WERI-Rb-1 (cell line): ENCODE measurements at regions not wholly inside any gene's neighbourhood (a gene's known extent, or its start where the extent isn't known, plus 50 kb on each side); places are given as distances from the start of the nearest gene placed in this dataset.

Experiments used
- DNase-seq: peaks from one replicate; pipeline ENCODE4 v3.0.0-alpha.2; 2020
- H3K27ac ChIP-seq: fragments of 250-450 bp; sonication (Bioruptor Pico); 2 replicates; pipeline ENCODE4 v1.5.1; 2020; ENCODE audit warnings: mild to moderate bottlenecking, moderate library complexity
- H3K27me3 ChIP-seq: fragments of 250-450 bp; sonication (Bioruptor Pico); 2 replicates; pipeline ENCODE4 v1.5.1; 2021; ENCODE audit warnings: mild to moderate bottlenecking, low read depth, moderate library complexity; ENCODE audit not compliant: insufficient read depth, severe bottlenecking
- H3K36me3 ChIP-seq: fragments of 250-450 bp; sonication (Bioruptor Pico); 2 replicates; pipeline ENCODE4 v1.5.1; 2020; ENCODE audit warnings: mild to moderate bottlenecking, moderate library complexity
- H3K4me3 ChIP-seq: 2 replicates; pipeline ENCODE4 v1.5.1; 2011; ENCODE audit warnings: low read depth, mild to moderate bottlenecking, control low read depth, low read length
- H3K9me3 ChIP-seq: fragments of 250-450 bp; sonication (Bioruptor Pico); 2 replicates; pipeline ENCODE4 v1.5.1; 2021; ENCODE audit warnings: mild to moderate bottlenecking, moderate library complexity; ENCODE audit not compliant: severe bottlenecking
- TF ChIP-seq, protein P1 (sequence below): IDR thresholded peaks from 2 replicates; pipeline ENCODE4 v1.5.1; 2011; ENCODE audit warnings: low read depth, mild to moderate bottlenecking, control low read depth, inconsistent platforms, low read length

DNA sequence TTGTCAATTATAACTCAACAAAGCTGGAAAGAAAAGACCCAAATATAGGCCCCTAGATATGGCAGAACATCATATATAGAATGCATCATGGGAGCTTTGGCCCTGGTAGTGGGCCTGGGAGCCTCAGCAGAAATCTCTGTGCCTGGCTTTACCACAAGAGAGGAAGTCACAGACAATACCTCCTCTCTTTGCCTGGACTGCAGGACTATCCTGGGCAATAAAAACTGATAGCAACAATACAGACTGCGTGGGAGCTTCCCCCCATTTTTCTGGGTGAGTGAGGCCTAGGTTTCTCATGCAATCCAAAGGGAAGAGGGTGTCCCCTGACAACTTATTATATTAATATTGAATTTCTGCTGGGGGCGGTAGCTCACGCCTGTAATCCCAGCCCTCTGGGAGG is 64.0 kb upstream of the NFKB1 start:
- TF ChIP-seq, protein P1, sequence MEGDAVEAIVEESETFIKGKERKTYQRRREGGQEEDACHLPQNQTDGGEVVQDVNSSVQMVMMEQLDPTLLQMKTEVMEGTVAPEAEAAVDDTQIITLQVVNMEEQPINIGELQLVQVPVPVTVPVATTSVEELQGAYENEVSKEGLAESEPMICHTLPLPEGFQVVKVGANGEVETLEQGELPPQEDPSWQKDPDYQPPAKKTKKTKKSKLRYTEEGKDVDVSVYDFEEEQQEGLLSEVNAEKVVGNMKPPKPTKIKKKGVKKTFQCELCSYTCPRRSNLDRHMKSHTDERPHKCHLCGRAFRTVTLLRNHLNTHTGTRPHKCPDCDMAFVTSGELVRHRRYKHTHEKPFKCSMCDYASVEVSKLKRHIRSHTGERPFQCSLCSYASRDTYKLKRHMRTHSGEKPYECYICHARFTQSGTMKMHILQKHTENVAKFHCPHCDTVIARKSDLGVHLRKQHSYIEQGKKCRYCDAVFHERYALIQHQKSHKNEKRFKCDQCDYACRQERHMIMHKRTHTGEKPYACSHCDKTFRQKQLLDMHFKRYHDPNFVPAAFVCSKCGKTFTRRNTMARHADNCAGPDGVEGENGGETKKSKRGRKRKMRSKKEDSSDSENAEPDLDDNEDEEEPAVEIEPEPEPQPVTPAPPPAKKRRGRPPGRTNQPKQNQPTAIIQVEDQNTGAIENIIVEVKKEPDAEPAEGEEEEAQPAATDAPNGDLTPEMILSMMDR = no peak
- no peaks in the 10 kb centered on the region for H3K36me3 ChIP-seq
- no peak for DNase-seq
- H3K4me3 ChIP-seq = no peak overlapping the region
- H3K27ac ChIP-seq = no peak overlapping the region
- H3K9me3 ChIP-seq = no peaks in the 10 kb centered on the region
- H3K27me3 ChIP-seq = no peaks in the 10 kb centered on the region

GRCh38 chr4:102438396-102439235 is 62.5 kb upstream of the NFKB1 start:
- no peak for DNase-seq
- Histone ChIP-seq H3K4me3 (no peak overlapping the region), H3K36me3 (no peaks in the 10 kb centered on the region), H3K27ac (no peak overlapping the region), H3K27me3 (no peaks in the 10 kb centered on the region), H3K9me3 (no peaks in the 10 kb centered on the region)
- TF ChIP-seq, protein P1 = no peak

DNA sequence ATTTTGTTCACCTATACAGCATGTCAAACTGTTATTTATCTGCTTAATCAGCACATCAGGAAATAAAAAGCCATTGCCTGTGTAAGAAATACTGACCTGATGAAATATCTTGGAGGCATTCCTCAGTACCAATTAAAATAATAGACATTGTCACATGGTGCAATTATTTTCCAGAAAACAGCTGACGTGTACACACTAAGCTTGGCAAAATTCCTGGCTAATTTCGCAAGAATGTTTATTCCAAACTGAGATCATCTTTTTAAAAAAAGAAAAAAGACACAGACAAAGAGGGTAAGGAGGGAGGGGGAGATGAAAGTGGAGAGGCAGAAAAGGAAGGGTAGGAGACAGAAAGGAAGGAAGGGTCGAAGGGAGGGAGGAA is 61.9 kb upstream of the NFKB1 start:
- H3K36me3 ChIP-seq = no peaks in the 10 kb centered on the region
- no peak overlapping the region for H3K27ac ChIP-seq
- H3K9me3 ChIP-seq = no peaks in the 10 kb centered on the region
- H3K27me3 ChIP-seq = no peaks in the 10 kb centered on the region
- DNase-seq = no peak
- no peak overlapping the region for H3K4me3 ChIP-seq
- TF ChIP-seq, protein P1 = no peak

GRCh38 chr4:102439812-102440211 is 61.3 kb upstream of the NFKB1 start:
- TF ChIP-seq, protein P1 = no peak
- no peaks in the 10 kb centered on the region for H3K9me3 ChIP-seq
- H3K27me3 ChIP-seq = no peaks in the 10 kb centered on the region
- H3K27ac ChIP-seq = no peak overlapping the region
- no peak for DNase-seq
- no peak overlapping the region for H3K4me3 ChIP-seq
- H3K36me3 ChIP-seq = no peaks in the 10 kb centered on the region

GRCh38 chr4:102440498-102440897 is 60.7 kb upstream of the NFKB1 start:
- TF ChIP-seq, protein P1 = no peak
- no peaks in the 10 kb centered on the region for H3K27me3 ChIP-seq
- no peak overlapping the region for H3K4me3 ChIP-seq
- no peak overlapping the region for H3K27ac ChIP-seq
- no peak for DNase-seq
- no peaks in the 10 kb centered on the region for H3K36me3 ChIP-seq
- H3K9me3 ChIP-seq = no peaks in the 10 kb centered on the region
